ENCODE measurements at regions not wholly inside any gene's neighbourhood (a gene's known extent, or its start where the extent isn't known, plus 50 kb on each side); places are given as distances from the start of the nearest gene placed in this dataset.

GRCh38 chr3:195001261-195001660 lies 269.7 kb downstream of the XXYLT1 start:
- TF ChIP-seq CTCF (IDR thresholded peaks at IDR 0.05): no peak
- TF ChIP-seq POLR2A (IDR thresholded peaks at IDR 0.05): no peak

All from testis (tissue), 2 donors.